ENCODE measurements at regions not wholly inside any gene's neighbourhood (a gene's known extent, or its start where the extent isn't known, plus 50 kb on each side); places are given as distances from the start of the nearest gene placed in this dataset.

- TF ChIP-seq HOXA7 (CRISPR knock-in tag; IDR thresholded peaks at IDR 0.05), result no peak
- no peak for TF ChIP-seq ZSCAN31 (CRISPR knock-in tag; IDR thresholded peaks at IDR 0.05; ENCODE audit: low read depth)
- no peak for TF ChIP-seq ZNF335 (CRISPR knock-in tag; IDR thresholded peaks at IDR 0.05)
- TF ChIP-seq FOXK1 (CRISPR knock-in tag; IDR thresholded peaks at IDR 0.05; ENCODE audit: borderline replicate concordance, low read depth), result no peak
- TF ChIP-seq, protein P1, sequence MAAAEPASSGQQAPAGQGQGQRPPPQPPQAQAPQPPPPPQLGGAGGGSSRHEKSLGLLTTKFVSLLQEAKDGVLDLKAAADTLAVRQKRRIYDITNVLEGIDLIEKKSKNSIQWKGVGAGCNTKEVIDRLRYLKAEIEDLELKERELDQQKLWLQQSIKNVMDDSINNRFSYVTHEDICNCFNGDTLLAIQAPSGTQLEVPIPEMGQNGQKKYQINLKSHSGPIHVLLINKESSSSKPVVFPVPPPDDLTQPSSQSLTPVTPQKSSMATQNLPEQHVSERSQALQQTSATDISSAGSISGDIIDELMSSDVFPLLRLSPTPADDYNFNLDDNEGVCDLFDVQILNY (CRISPR knock-in tag; conservative IDR thresholded peaks at IDR 0.05), result no peak
- TF ChIP-seq SALL2 (CRISPR knock-in tag; IDR thresholded peaks at IDR 0.05), result no peak
- TF ChIP-seq ZNF207 (IDR thresholded peaks at IDR 0.05; ENCODE audit: borderline replicate concordance), result no peak
- TF ChIP-seq ZNF484 (CRISPR knock-in tag; IDR thresholded peaks at IDR 0.05; ENCODE audit: borderline replicate concordance, low read depth), result no peak
- no peak for TF ChIP-seq ZNF687 (CRISPR knock-in tag; IDR thresholded peaks at IDR 0.05)
- TF ChIP-seq, protein P2, sequence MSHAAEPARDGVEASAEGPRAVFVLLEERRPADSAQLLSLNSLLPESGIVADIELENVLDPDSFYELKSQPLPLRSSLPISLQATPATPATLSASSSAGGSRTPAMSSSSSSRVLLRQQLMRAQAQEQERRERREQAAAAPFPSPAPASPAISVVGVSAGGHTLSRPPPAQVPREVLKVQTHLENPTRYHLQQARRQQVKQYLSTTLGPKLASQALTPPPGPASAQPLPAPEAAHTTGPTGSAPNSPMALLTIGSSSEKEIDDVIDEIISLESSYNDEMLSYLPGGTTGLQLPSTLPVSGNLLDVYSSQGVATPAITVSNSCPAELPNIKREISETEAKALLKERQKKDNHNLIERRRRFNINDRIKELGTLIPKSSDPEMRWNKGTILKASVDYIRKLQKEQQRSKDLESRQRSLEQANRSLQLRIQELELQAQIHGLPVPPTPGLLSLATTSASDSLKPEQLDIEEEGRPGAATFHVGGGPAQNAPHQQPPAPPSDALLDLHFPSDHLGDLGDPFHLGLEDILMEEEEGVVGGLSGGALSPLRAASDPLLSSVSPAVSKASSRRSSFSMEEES (CRISPR knock-in tag; IDR thresholded peaks at IDR 0.05), result no peak
Observed at GRCh38 chr11:69943506-69943905, 124.3 kb upstream of the FGF3 start.

Measured in HepG2 (cell line).